Gastroesophageal sphincter (tissue), 4 donors: ENCODE measurements at regions not wholly inside any gene's neighbourhood (a gene's known extent, or its start where the extent isn't known, plus 50 kb on each side); places are given as distances from the start of the nearest gene placed in this dataset.

Experiments
- ATAC-seq: fragments of 150-250 bp; one replicate; pipeline ENCODE4 v1.9.1; 2016; ENCODE audit warnings: mild to moderate bottlenecking, moderate library complexity
- H3K27ac ChIP-seq, 4 donors: fragments of 200-600 bp; sonication (generic) in 3 of 4; 1 replicate in 3 of 4; 2 replicates in 1 of 4; pipeline ENCODE4 v1.5.1; 2016 to 2019
- H3K27me3 ChIP-seq: fragments of 200-600 bp; sonication (generic); one replicate; pipeline ENCODE4 v1.5.1; 2019
- H3K36me3 ChIP-seq, 2 donors: fragments of 200-600 bp; sonication (generic); one replicate each; pipeline ENCODE4 v1.5.1; 2019; ENCODE audit warnings: control low read depth in 1 of 2
- H3K4me1 ChIP-seq, 3 donors: fragments of 200-600 bp; sonication (generic); 1 replicate in 2 of 3; 2 replicates in 1 of 3; pipeline ENCODE4 v1.5.1; 2016 to 2019; ENCODE audit warnings: control low read depth in 2 of 3
- H3K4me3 ChIP-seq, 2 donors: fragments of 200-600 bp; sonication (generic); one replicate each; pipeline ENCODE4 v1.5.1; 2019; ENCODE audit warnings: mild to moderate bottlenecking in 1 of 2, moderate library complexity in 1 of 2
- H3K9me3 ChIP-seq, 3 donors: fragments of 200-600 bp; sonication (generic); one replicate each; pipeline ENCODE4 v1.5.1; 2017 to 2019; ENCODE audit warnings: control low read depth in 2 of 3
- CTCF ChIP-seq, 4 experiments: fragments of 200-600 bp in 2 of 4; fragments of 450-650 bp in 2 of 4; sonication (generic) in 1 of 4; IDR thresholded peaks; one replicate each; pipeline ENCODE4 v1.5.1; 2017 to 2019; ENCODE audit warnings: antibody characterized with exemption in 4 of 4, mild to moderate bottlenecking in 2 of 4, moderate library complexity in 2 of 4
- EP300 ChIP-seq: sonication (generic); formaldehyde crosslinking; IDR thresholded peaks from one replicate; pipeline ENCODE4 v1.6.1; 2017; ENCODE audit warnings: antibody characterized with exemption, mild to moderate bottlenecking
- POLR2A ChIP-seq, 2 donors: fragments of 450-650 bp; IDR thresholded peaks; one replicate each; pipeline ENCODE4 v1.6.1; 2017; ENCODE audit warnings: antibody characterized with exemption in 2 of 2, mild to moderate bottlenecking in 2 of 2, moderate library complexity in 1 of 2
- POLR2AphosphoS5 ChIP-seq: sonication (generic); formaldehyde crosslinking; IDR thresholded peaks from one replicate; pipeline ENCODE4 v1.6.1; 2017; ENCODE audit warnings: antibody characterized with exemption
- WGBS, 2 donors: methylation state at CpG; one replicate each; pipeline ENCODE4 v1.1.5; 2018; ENCODE audit warnings: low coverage in 1 of 2; 5-methylcytosine and 5-hydroxymethylcytosine counted together

- Histone ChIP-seq H3K4me1 (peaks cover 0 to 3% (median 0%) of the 10 kb centered on the region in 3 donors), H3K36me3 (no peaks in the 10 kb centered on the region), H3K27me3 (no peaks in the 10 kb centered on the region), H3K9me3 (no peaks in the 10 kb centered on the region), H3K27ac (no peak overlapping the region), H3K4me3 (no peak overlapping the region)
- no peak for TF ChIP-seq CTCF (IDR thresholded peaks at IDR 0.05)
- no peak for TF ChIP-seq EP300
- TF ChIP-seq POLR2A (IDR thresholded peaks at IDR 0.05) = no peak
- TF ChIP-seq POLR2AphosphoS5 = no peak
- no peak for ATAC-seq
- 70 to 87% methylated on average over 6 to 7 of the region's 7 CpGs for WGBS, 2 donors
Measured at GRCh38 chr15:95368755-95369601, 961.5 kb upstream of the NR2F2 start.

GRCh38 chr15:95370291-95370690 lies 960.2 kb upstream of the NR2F2 start:
- H3K36me3 ChIP-seq = no peaks in the 10 kb centered on the region
- no peak overlapping the region for H3K27ac ChIP-seq
- ATAC-seq = no peak
- H3K27me3 ChIP-seq = no peaks in the 10 kb centered on the region
- TF ChIP-seq CTCF (IDR thresholded peaks at IDR 0.05) (no peak), POLR2A (IDR thresholded peaks at IDR 0.05) (no peak), EP300 (no peak)
- no peaks in the 10 kb centered on the region for H3K9me3 ChIP-seq
- WGBS, 2 donors = 93 to 100% methylated on average over 2 of the region's 2 CpGs
- H3K4me3 ChIP-seq = no peak overlapping the region
- H3K4me1 ChIP-seq = no peaks in the 10 kb centered on the region

- H3K27ac ChIP-seq = no peak overlapping the region
- WGBS, 2 donors = 93 to 97% methylated on average over 2 of the region's 2 CpGs
- H3K4me3 ChIP-seq = no peak overlapping the region
- ATAC-seq = no peak
- no peaks in the 10 kb centered on the region for H3K36me3 ChIP-seq
- no peaks in the 10 kb centered on the region for H3K9me3 ChIP-seq
- no peaks in the 10 kb centered on the region for H3K4me1 ChIP-seq
- TF ChIP-seq CTCF (IDR thresholded peaks at IDR 0.05) = no peak
- no peak for TF ChIP-seq POLR2A (IDR thresholded peaks at IDR 0.05)
- no peak for TF ChIP-seq POLR2AphosphoS5
- TF ChIP-seq EP300 = no peak
- no peaks in the 10 kb centered on the region for H3K27me3 ChIP-seq
Measured at GRCh38 chr15:95371664-95372063, 958.8 kb upstream of the NR2F2 start.

GRCh38 chr15:95375281-95375680 lies 955.2 kb upstream of the NR2F2 start:
- Histone ChIP-seq H3K36me3 (no peaks in the 10 kb centered on the region), H3K4me1 (no peaks in the 10 kb centered on the region), H3K4me3 (no peak overlapping the region), H3K27ac (no peak overlapping the region), H3K9me3 (no peaks in the 10 kb centered on the region), H3K27me3 (no peaks in the 10 kb centered on the region)
- 47 to 67% methylated on average over 3 of the region's 3 CpGs for WGBS, 2 donors
- TF ChIP-seq EP300 (no peak), CTCF (IDR thresholded peaks at IDR 0.05) (no peak), POLR2AphosphoS5 (no peak), POLR2A (IDR thresholded peaks at IDR 0.05) (no peak)
- no peak for ATAC-seq

GRCh38 chr15:95377258-95377852 lies 953.1 kb upstream of the NR2F2 start:
- 74 to 85% methylated on average over 4 to 5 of the region's 5 CpGs for WGBS, 2 donors
- no peak for TF ChIP-seq POLR2A (IDR thresholded peaks at IDR 0.05)
- no peak for TF ChIP-seq EP300
- no peak for TF ChIP-seq POLR2AphosphoS5
- TF ChIP-seq CTCF (IDR thresholded peaks at IDR 0.05) = no peak
- no peak for ATAC-seq
- no peaks in the 10 kb centered on the region for H3K4me1 ChIP-seq
- no peak overlapping the region for H3K4me3 ChIP-seq
- H3K27me3 ChIP-seq = no peaks in the 10 kb centered on the region
- no peak overlapping the region for H3K27ac ChIP-seq
- no peaks in the 10 kb centered on the region for H3K36me3 ChIP-seq
- H3K9me3 ChIP-seq = no peaks in the 10 kb centered on the region
